ENCODE measurements at regions not wholly inside any gene's neighbourhood (a gene's known extent, or its start where the extent isn't known, plus 50 kb on each side); places are given as distances from the start of the nearest gene placed in this dataset.

GRCh38 chr3:25272090-25272489, 156.0 kb upstream of the RARB start:
- WGBS = 58% methylated on average over 3 of the region's 3 CpGs
- DNase-seq (no peak), ATAC-seq (no peak)
- H3K27ac ChIP-seq (ENCODE audit: low read length) = no peak overlapping the region
- intact Hi-C loops (cut with DNase I) = no loop called here
- no peaks in the 10 kb centered on the region for H3K9me3 ChIP-seq (ENCODE audit: control insufficient read depth, low read length)
- no peaks in the 10 kb centered on the region for H3K27me3 ChIP-seq (ENCODE audit: control insufficient read depth, insufficient read depth)
- H3K4me1 ChIP-seq (ENCODE audit: control insufficient read depth, insufficient read depth, low read length) = peaks cover 2% of the 10 kb centered on the region
- no peak overlapping the region for H3K4me3 ChIP-seq (ENCODE audit: low read length)

- ATAC-seq = no peak
- 87% methylated on average over 3 of the region's 3 CpGs for WGBS
- H3K27me3 ChIP-seq (ENCODE audit: control insufficient read depth, insufficient read depth) = no peaks in the 10 kb centered on the region
- no peak overlapping the region for H3K27ac ChIP-seq (ENCODE audit: low read length)
- no peak overlapping the region for H3K4me3 ChIP-seq (ENCODE audit: low read length)
- peaks cover 2% of the 10 kb centered on the region for H3K4me1 ChIP-seq (ENCODE audit: control insufficient read depth, insufficient read depth, low read length)
- no peaks in the 10 kb centered on the region for H3K9me3 ChIP-seq (ENCODE audit: control insufficient read depth, low read length)
- no peak for DNase-seq
- intact Hi-C loops (cut with DNase I) = no loop called here
Observed at GRCh38 chr3:25273582-25274171, 154.4 kb upstream of the RARB start.

- no peaks in the 10 kb centered on the region for H3K27me3 ChIP-seq (ENCODE audit: control insufficient read depth, insufficient read depth)
- ATAC-seq (no peak), DNase-seq (no peak)
- no peaks in the 10 kb centered on the region for H3K9me3 ChIP-seq (ENCODE audit: control insufficient read depth, low read length)
- intact Hi-C loops (cut with DNase I) = no loop called here
- no peak overlapping the region for H3K27ac ChIP-seq (ENCODE audit: low read length)
- H3K4me1 ChIP-seq (ENCODE audit: control insufficient read depth, insufficient read depth, low read length) = no peaks in the 10 kb centered on the region
- H3K4me3 ChIP-seq (ENCODE audit: low read length) = no peak overlapping the region
Observed at GRCh38 chr3:25277503-25277902, 150.6 kb upstream of the RARB start.

- no peak for DNase-seq
- Histone ChIP-seq H3K27me3 (ENCODE audit: control insufficient read depth, insufficient read depth) (no peaks in the 10 kb centered on the region), H3K9me3 (ENCODE audit: control insufficient read depth, low read length) (no peaks in the 10 kb centered on the region), H3K27ac (ENCODE audit: low read length) (no peak overlapping the region), H3K4me3 (ENCODE audit: low read length) (no peak overlapping the region), H3K4me1 (ENCODE audit: control insufficient read depth, insufficient read depth, low read length) (no peaks in the 10 kb centered on the region)
- WGBS = 71% methylated on average over 4 of the region's 4 CpGs
- no peak for ATAC-seq
- intact Hi-C loops (cut with DNase I) = no loop called here
Observed at GRCh38 chr3:25281041-25281731, 146.9 kb upstream of the RARB start.

GRCh38 chr3:25281732-25282126, 146.3 kb upstream of the RARB start:
- ATAC-seq (no peak), DNase-seq (no peak)
- Histone ChIP-seq H3K4me1 (ENCODE audit: control insufficient read depth, insufficient read depth, low read length) (no peaks in the 10 kb centered on the region), H3K27ac (ENCODE audit: low read length) (no peak overlapping the region), H3K9me3 (ENCODE audit: control insufficient read depth, low read length) (no peaks in the 10 kb centered on the region), H3K27me3 (ENCODE audit: control insufficient read depth, insufficient read depth) (no peaks in the 10 kb centered on the region), H3K4me3 (ENCODE audit: low read length) (no peak overlapping the region)
- 94% methylated on average over 2 of the region's 2 CpGs for WGBS
- intact Hi-C loops (cut with DNase I) = no loop called here

GRCh38 chr3:25283613-25284012, 144.4 kb upstream of the RARB start:
- H3K9me3 ChIP-seq (ENCODE audit: control insufficient read depth, low read length) = no peaks in the 10 kb centered on the region
- DNase-seq (no peak), ATAC-seq (no peak)
- intact Hi-C loops (cut with DNase I) = no loop called here
- H3K4me1 ChIP-seq (ENCODE audit: control insufficient read depth, insufficient read depth, low read length) = no peaks in the 10 kb centered on the region
- 96% methylated on average over 3 of the region's 3 CpGs for WGBS
- no peaks in the 10 kb centered on the region for H3K27me3 ChIP-seq (ENCODE audit: control insufficient read depth, insufficient read depth)
- no peak overlapping the region for H3K4me3 ChIP-seq (ENCODE audit: low read length)
- no peak overlapping the region for H3K27ac ChIP-seq (ENCODE audit: low read length)

GRCh38 chr3:25284249-25284648, 143.8 kb upstream of the RARB start:
- H3K27ac ChIP-seq (ENCODE audit: low read length) = no peak overlapping the region
- ATAC-seq (no peak), DNase-seq (no peak)
- intact Hi-C loops (cut with DNase I) = no loop called here
- H3K27me3 ChIP-seq (ENCODE audit: control insufficient read depth, insufficient read depth) = no peaks in the 10 kb centered on the region
- no peaks in the 10 kb centered on the region for H3K4me1 ChIP-seq (ENCODE audit: control insufficient read depth, insufficient read depth, low read length)
- H3K9me3 ChIP-seq (ENCODE audit: control insufficient read depth, low read length) = no peaks in the 10 kb centered on the region
- H3K4me3 ChIP-seq (ENCODE audit: low read length) = no peak overlapping the region

- no peak overlapping the region for H3K4me3 ChIP-seq (ENCODE audit: low read length)
- no peaks in the 10 kb centered on the region for H3K27me3 ChIP-seq (ENCODE audit: control insufficient read depth, insufficient read depth)
- H3K4me1 ChIP-seq (ENCODE audit: control insufficient read depth, insufficient read depth, low read length) = no peaks in the 10 kb centered on the region
- intact Hi-C loops (cut with DNase I) = no loop called here
- WGBS = 93% methylated on average over 1 of the region's 1 CpG
- H3K27ac ChIP-seq (ENCODE audit: low read length) = no peak overlapping the region
- no peaks in the 10 kb centered on the region for H3K9me3 ChIP-seq (ENCODE audit: control insufficient read depth, low read length)
- DNase-seq (no peak), ATAC-seq (no peak)
Observed at GRCh38 chr3:25287291-25287884, 140.7 kb upstream of the RARB start.

GRCh38 chr3:25288413-25288812, 139.7 kb upstream of the RARB start:
- Histone ChIP-seq H3K4me1 (ENCODE audit: control insufficient read depth, insufficient read depth, low read length) (no peaks in the 10 kb centered on the region), H3K4me3 (ENCODE audit: low read length) (no peak overlapping the region), H3K27ac (ENCODE audit: low read length) (no peak overlapping the region), H3K27me3 (ENCODE audit: control insufficient read depth, insufficient read depth) (no peaks in the 10 kb centered on the region), H3K9me3 (ENCODE audit: control insufficient read depth, low read length) (no peaks in the 10 kb centered on the region)
- WGBS = 59% methylated on average over 1 of the region's 1 CpG
- ATAC-seq (no peak), DNase-seq (no peak)
- intact Hi-C loops (cut with DNase I) = no loop called here

- no peak for ATAC-seq
- intact Hi-C loops (cut with DNase I) = no loop called here
Observed at GRCh38 chr3:25289156-25289555, 138.9 kb upstream of the RARB start.

GRCh38 chr3:25289663-25290062, 138.4 kb upstream of the RARB start:
- no peak overlapping the region for H3K4me3 ChIP-seq (ENCODE audit: low read length)
- H3K27me3 ChIP-seq (ENCODE audit: control insufficient read depth, insufficient read depth) = no peaks in the 10 kb centered on the region
- intact Hi-C loops (cut with DNase I) = no loop called here
- WGBS = 76% methylated on average over 2 of the region's 2 CpGs
- no peaks in the 10 kb centered on the region for H3K9me3 ChIP-seq (ENCODE audit: control insufficient read depth, low read length)
- ATAC-seq = no peak
- H3K27ac ChIP-seq (ENCODE audit: low read length) = no peak overlapping the region
- no peaks in the 10 kb centered on the region for H3K4me1 ChIP-seq (ENCODE audit: control insufficient read depth, insufficient read depth, low read length)
- no peak for DNase-seq

More at GRCh38 chr3:25289156-25289555, 138.9 kb upstream of the RARB start:
- Histone ChIP-seq H3K4me1 (ENCODE audit: control insufficient read depth, insufficient read depth, low read length) (no peaks in the 10 kb centered on the region), H3K27me3 (ENCODE audit: control insufficient read depth, insufficient read depth) (no peaks in the 10 kb centered on the region), H3K4me3 (ENCODE audit: low read length) (no peak overlapping the region), H3K9me3 (ENCODE audit: control insufficient read depth, low read length) (no peaks in the 10 kb centered on the region), H3K27ac (ENCODE audit: low read length) (no peak overlapping the region)
- 91% methylated on average over 1 of the region's 1 CpG for WGBS
- DNase-seq = no peak

Data from right cardiac atrium (tissue), 5 donors.